Kidney epithelial cell (primary cell): ENCODE measurements at regions not wholly inside any gene's neighbourhood (a gene's known extent, or its start where the extent isn't known, plus 50 kb on each side); places are given as distances from the start of the nearest gene placed in this dataset.

ENCODE experiments used
- DNase-seq: peaks from one replicate; pipeline ENCODE4 v3.0.0-alpha.2; 2010; ENCODE audit warnings: low read depth
- H3K27me3 ChIP-seq: 2 replicates; pipeline ENCODE4 v1.6.0; 2011; ENCODE audit warnings: low read length; ENCODE audit not compliant: control insufficient read depth, insufficient read depth
- H3K36me3 ChIP-seq: 2 replicates; pipeline ENCODE4 v1.5.1; 2011; ENCODE audit warnings: low read length; ENCODE audit not compliant: control insufficient read depth, insufficient read depth
- H3K4me3 ChIP-seq: 2 replicates; pipeline ENCODE4 v1.5.1; 2011; ENCODE audit warnings: low read depth, mild to moderate bottlenecking, control low read depth, low read length
- TF ChIP-seq, protein P1 (sequence below): IDR thresholded peaks from 2 replicates; pipeline ENCODE4 v1.5.1; 2011; ENCODE audit warnings: mild to moderate bottlenecking, moderate library complexity, low read length, control low read depth, inconsistent platforms; ENCODE audit not compliant: insufficient read depth, poor library complexity, severe bottlenecking

DNA sequence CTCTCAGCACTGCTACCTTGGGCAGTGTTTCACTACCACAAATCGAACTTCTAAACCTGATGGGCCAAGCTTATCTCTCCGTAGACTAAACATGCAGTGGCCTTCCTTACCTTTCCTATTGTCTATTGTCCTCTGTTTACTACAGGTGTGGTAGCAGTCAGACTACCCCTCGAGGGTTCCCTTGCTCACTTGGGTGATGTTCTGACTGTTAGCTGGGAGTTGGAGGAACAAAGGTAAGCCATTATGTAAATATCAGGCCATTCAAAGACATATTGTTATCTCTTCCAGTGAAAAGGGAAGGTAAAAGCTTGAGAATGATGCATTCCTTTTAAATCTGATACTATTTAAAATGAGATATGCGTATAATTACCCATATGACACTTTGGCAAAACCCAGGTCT, 828.3 kb upstream of the EEF2KMT start:
- H3K4me3 ChIP-seq = no peak overlapping the region
- TF ChIP-seq, protein P1, sequence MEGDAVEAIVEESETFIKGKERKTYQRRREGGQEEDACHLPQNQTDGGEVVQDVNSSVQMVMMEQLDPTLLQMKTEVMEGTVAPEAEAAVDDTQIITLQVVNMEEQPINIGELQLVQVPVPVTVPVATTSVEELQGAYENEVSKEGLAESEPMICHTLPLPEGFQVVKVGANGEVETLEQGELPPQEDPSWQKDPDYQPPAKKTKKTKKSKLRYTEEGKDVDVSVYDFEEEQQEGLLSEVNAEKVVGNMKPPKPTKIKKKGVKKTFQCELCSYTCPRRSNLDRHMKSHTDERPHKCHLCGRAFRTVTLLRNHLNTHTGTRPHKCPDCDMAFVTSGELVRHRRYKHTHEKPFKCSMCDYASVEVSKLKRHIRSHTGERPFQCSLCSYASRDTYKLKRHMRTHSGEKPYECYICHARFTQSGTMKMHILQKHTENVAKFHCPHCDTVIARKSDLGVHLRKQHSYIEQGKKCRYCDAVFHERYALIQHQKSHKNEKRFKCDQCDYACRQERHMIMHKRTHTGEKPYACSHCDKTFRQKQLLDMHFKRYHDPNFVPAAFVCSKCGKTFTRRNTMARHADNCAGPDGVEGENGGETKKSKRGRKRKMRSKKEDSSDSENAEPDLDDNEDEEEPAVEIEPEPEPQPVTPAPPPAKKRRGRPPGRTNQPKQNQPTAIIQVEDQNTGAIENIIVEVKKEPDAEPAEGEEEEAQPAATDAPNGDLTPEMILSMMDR = no peak
- no peaks in the 10 kb centered on the region for H3K27me3 ChIP-seq
- no peak for DNase-seq
- no peaks in the 10 kb centered on the region for H3K36me3 ChIP-seq

DNA sequence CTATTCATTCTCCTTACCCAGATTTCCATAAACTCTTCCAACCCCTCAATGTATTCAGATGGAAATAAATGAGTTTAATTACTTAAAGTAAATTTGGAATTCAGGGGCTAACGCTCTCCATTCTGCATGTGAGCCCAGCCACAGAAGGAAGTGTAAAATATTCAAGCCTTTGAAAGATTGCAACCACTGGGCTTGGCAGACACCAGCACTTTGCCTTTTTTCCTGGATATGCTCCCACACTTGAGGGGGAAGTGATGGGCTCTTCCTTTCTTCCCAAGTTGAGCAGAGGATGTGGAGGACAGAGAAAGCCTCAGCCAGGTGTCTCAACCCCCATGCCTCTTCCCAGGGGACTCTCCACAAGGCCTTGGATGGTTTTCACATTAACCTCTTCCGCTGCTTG, 825.1 kb upstream of the EEF2KMT start:
- Histone ChIP-seq H3K36me3 (no peaks in the 10 kb centered on the region), H3K27me3 (no peaks in the 10 kb centered on the region), H3K4me3 (no peak overlapping the region)
- TF ChIP-seq, protein P1 = no peak
- DNase-seq = no peak

DNA sequence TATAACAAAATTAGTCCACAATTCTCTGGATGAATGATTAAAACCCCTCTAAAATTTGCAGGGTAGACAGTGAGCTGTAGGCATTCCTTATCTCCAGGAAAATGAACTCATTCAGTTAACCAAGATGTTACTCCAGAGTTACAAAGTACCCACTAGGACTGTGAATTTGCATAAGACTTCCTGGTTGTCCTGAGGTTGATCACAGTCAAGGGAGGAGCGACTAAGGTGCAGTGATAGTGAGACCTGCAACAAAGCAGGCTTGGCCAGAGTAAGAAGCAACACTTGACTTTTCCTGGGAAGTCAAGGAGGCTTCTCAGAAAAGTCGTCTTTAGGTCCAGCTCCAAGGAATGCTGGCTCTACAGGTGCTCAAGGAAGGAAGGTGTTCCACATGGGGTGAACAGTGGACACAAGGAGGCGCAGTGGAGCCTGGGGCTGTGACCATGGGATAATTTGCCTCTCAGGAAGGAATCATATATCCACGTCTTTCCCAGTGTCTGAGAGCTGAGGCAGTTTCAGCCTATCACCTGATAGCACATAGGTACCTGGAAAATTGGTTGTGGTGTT, 821.1 kb upstream of the EEF2KMT start:
- TF ChIP-seq, protein P1 = peak; percentile 19
- no peak for DNase-seq
- no peaks in the 10 kb centered on the region for H3K36me3 ChIP-seq
- no peaks in the 10 kb centered on the region for H3K27me3 ChIP-seq
- H3K4me3 ChIP-seq = no peak overlapping the region

GRCh38 chr16:5917436-5918195, 820.0 kb upstream of the EEF2KMT start:
- Histone ChIP-seq H3K27me3 (no peaks in the 10 kb centered on the region), H3K4me3 (no peak overlapping the region), H3K36me3 (no peaks in the 10 kb centered on the region)
- TF ChIP-seq, protein P1 = no peak
- no peak for DNase-seq

- Histone ChIP-seq H3K36me3 (no peaks in the 10 kb centered on the region), H3K4me3 (no peak overlapping the region), H3K27me3 (no peaks in the 10 kb centered on the region)
- TF ChIP-seq, protein P1 = no peak
- no peak for DNase-seq
Measured at GRCh38 chr16:5916711-5917191, 819.2 kb upstream of the EEF2KMT start.
